Endothelial cell of umbilical vein (primary cell): ENCODE measurements at regions not wholly inside any gene's neighbourhood (a gene's known extent, or its start where the extent isn't known, plus 50 kb on each side); places are given as distances from the start of the nearest gene placed in this dataset.

Experiments used
- BruUV-seq: library from RNA; stranded (reverse); fragments of 400-500 nt; replicated peaks from 2 replicates; lab custom pipeline; 2021; lab: Mats Ljungman, UMichigan
- CTCF ChIA-PET: fragments of 300-600, 350-600 bp; sonication (Branson Sonifier 250); formaldehyde crosslinking; loops from one replicate; lab custom pipeline; 2021; ENCODE audit warnings: antibody characterized with exemption, inconsistent platforms; lab: Charles Lee
- POLR2A ChIA-PET: fragments of 300-600, 350-600 bp; sonication (Branson Sonifier 250); formaldehyde crosslinking; loops from one replicate; lab custom pipeline; 2021; ENCODE audit warnings: antibody characterized with exemption, inconsistent platforms; lab: Charles Lee
- DNase-seq: peaks from one replicate; pipeline ENCODE4 v3.0.0-alpha.2; 2011; ENCODE audit warnings: low read depth, low spot score
- FAIRE-seq: peaks from 2 replicates; lab custom pipeline; 2011; peaks lifted over from hg19 to GRCh38; lab: Jason Lieb, UNC
- H2AFZ ChIP-seq: 2 replicates; pipeline ENCODE4 v1.6.0; 2012; ENCODE audit warnings: low read depth, low read length, control low read depth, inconsistent platforms
- H3K27ac ChIP-seq: 2 replicates; pipeline ENCODE4 v1.5.1; 2011; ENCODE audit warnings: low read depth, mild to moderate bottlenecking, control low read depth, low read length, moderate library complexity; ENCODE audit not compliant: insufficient read depth
- H3K27me3 ChIP-seq, 2 experiments: 2 replicates each; pipeline versions ENCODE4 v1.6.0 to v1.6.1; 2011; ENCODE audit warnings: low read length in 2 of 2, mixed read lengths in 1 of 2; ENCODE audit not compliant: control insufficient read depth in 2 of 2, insufficient read depth in 2 of 2
- H3K36me3 ChIP-seq, 2 experiments: 2 replicates in 1 of 2; 3 replicates in 1 of 2; pipeline ENCODE4 v1.5.1; 2011; ENCODE audit warnings: low read length in 2 of 2, mild to moderate bottlenecking in 1 of 2, moderate library complexity in 1 of 2; ENCODE audit not compliant: control insufficient read depth in 2 of 2, insufficient read depth in 2 of 2; ENCODE audit errors: extremely low read depth in 1 of 2
- H3K4me1 ChIP-seq: 3 replicates; pipeline ENCODE4 v1.5.1; 2011; ENCODE audit warnings: mild to moderate bottlenecking, low read length; ENCODE audit not compliant: control insufficient read depth, insufficient read depth; ENCODE audit errors: extremely low read depth
- H3K4me2 ChIP-seq: 2 replicates; pipeline ENCODE4 v1.6.1; 2011; ENCODE audit warnings: low read length, control low read depth, mixed read lengths; ENCODE audit not compliant: insufficient read depth
- H3K4me3 ChIP-seq, 3 experiments: fragments of 200-600 bp in 1 of 3; sonication (generic), shearing (Covaris generic) in 1 of 3; replicated peaks in 1 of 3; 2 replicates each; pipeline ENCODE4 v1.5.1; 2011 to 2016; ENCODE audit warnings: control low read depth in 3 of 3, low read length in 3 of 3, mild to moderate bottlenecking in 2 of 3, inconsistent platforms in 1 of 3, low read depth in 1 of 3, moderate library complexity in 1 of 3; ENCODE audit not compliant: insufficient read depth in 1 of 3
- H3K79me2 ChIP-seq: 2 replicates; pipeline ENCODE4 v1.6.0; 2012; ENCODE audit warnings: low read length, inconsistent platforms; ENCODE audit not compliant: control insufficient read depth, insufficient read depth
- H3K9ac ChIP-seq: replicated peaks from 2 replicates; pipeline ENCODE3; 2011; ENCODE audit warnings: low read length, control low read depth; ENCODE audit not compliant: insufficient read depth; ENCODE audit errors: extremely low read depth
- H3K9me1 ChIP-seq: replicated peaks from 3 replicates; pipeline ENCODE4 v1.6.0; 2011; ENCODE audit warnings: mild to moderate bottlenecking, low read length; ENCODE audit not compliant: control insufficient read depth, insufficient read depth; ENCODE audit errors: extremely low read depth
- H3K9me3 ChIP-seq: replicated peaks from 2 replicates; pipeline ENCODE4 v1.5.1; 2012; ENCODE audit warnings: low read length, inconsistent platforms; ENCODE audit not compliant: control insufficient read depth, insufficient read depth
- H4K20me1 ChIP-seq: replicated peaks from 2 replicates; pipeline ENCODE3; 2011; ENCODE audit warnings: mild to moderate bottlenecking, low read length; ENCODE audit not compliant: control insufficient read depth, insufficient read depth; ENCODE audit errors: extremely low read depth
- CTCF ChIP-seq, 2 donors: IDR thresholded peaks; 1 replicate in 1 of 2; 2 replicates in 1 of 2; pipeline ENCODE4 v1.5.1; 2011; ENCODE audit warnings: low read length in 2 of 2, mild to moderate bottlenecking in 2 of 2, moderate library complexity in 2 of 2, control low read depth in 1 of 2, inconsistent platforms in 1 of 2, low read depth in 1 of 2; ENCODE audit not compliant: insufficient read depth in 1 of 2; ENCODE audit errors: extremely low read depth in 1 of 2
- EZH2 ChIP-seq: IDR thresholded peaks from 2 replicates; pipeline ENCODE4 v1.6.1; 2012; ENCODE audit warnings: borderline replicate concordance, low read depth, mild to moderate bottlenecking, moderate library complexity, low read length, inconsistent platforms; ENCODE audit not compliant: severe bottlenecking
- FOS ChIP-seq: IDR thresholded peaks from 2 replicates; pipeline ENCODE4 v1.6.1; 2011; ENCODE audit warnings: mild to moderate bottlenecking, low read length, moderate library complexity, borderline replicate concordance; ENCODE audit not compliant: insufficient read depth
- GATA2 ChIP-seq: IDR thresholded peaks from 2 replicates; pipeline ENCODE4 v1.7.0; 2011; ENCODE audit warnings: low read depth, mild to moderate bottlenecking, moderate library complexity, mixed read lengths, low read length; ENCODE audit not compliant: insufficient read length, insufficient read depth
- JUN ChIP-seq: IDR thresholded peaks from 2 replicates; pipeline ENCODE4 v1.6.1; 2011; ENCODE audit warnings: borderline replicate concordance, low read depth; ENCODE audit not compliant: insufficient read length, insufficient read depth
- MYC ChIP-seq: IDR thresholded peaks from one replicate; pipeline ENCODE4 v1.6.1; 2011; ENCODE audit warnings: mild to moderate bottlenecking, low read depth, low read length
- POLR2A ChIP-seq: IDR thresholded peaks from 2 replicates; pipeline ENCODE4 v1.6.1; 2012; ENCODE audit warnings: low read depth, mild to moderate bottlenecking, control low read depth, low read length
- POLR2AphosphoS5 ChIP-seq: IDR thresholded peaks from 2 replicates; pipeline ENCODE4 v1.6.1; 2012; ENCODE audit warnings: low read depth, mild to moderate bottlenecking, control low read depth, low read length, moderate library complexity; ENCODE audit not compliant: insufficient read depth
- dilution Hi-C: fragments of 300-500 bp; cut with MboI; formaldehyde crosslinking; loops from one replicate; pipeline ENCODE4 v1.15.0; 2019; ENCODE audit warnings: low sequenced_read_pairs; ENCODE audit not compliant: extremely low pct_ligation_motif_present
- intact Hi-C: fragments of 100-400 bp; cut with micrococcal nuclease; formaldehyde crosslinking; loops from one replicate; pipeline ENCODE4 v1.10.0; 2022
- TF ChIP-seq, protein P1 (sequence below): IDR thresholded peaks from 2 replicates; pipeline ENCODE4 v1.6.1; 2011; ENCODE audit not compliant: insufficient read depth, insufficient read length

GRCh38 chr16:48812856-48813255, 202.9 kb upstream of the N4BP1 start:
- DNase-seq (no peak), FAIRE-seq (no peak)
- BruUV-seq = no TSS peak
- dilution Hi-C loops (no loop called here), intact Hi-C loops (no loop called here)
- Histone ChIP-seq H3K27ac (no peak overlapping the region), H4K20me1 (no peaks in the 10 kb centered on the region), H3K79me2 (no peaks in the 10 kb centered on the region), H3K9me3 (no peaks in the 10 kb centered on the region), H3K4me2 (no peak overlapping the region), H3K36me3 (no peaks in the 10 kb centered on the region), H2AFZ (no peak overlapping the region), H3K27me3 (no peaks in the 10 kb centered on the region), H3K9ac (no peak overlapping the region), H3K4me3 (no peak overlapping the region), H3K4me1 (no peaks in the 10 kb centered on the region), H3K9me1 (no peaks in the 10 kb centered on the region)
- TF ChIP-seq FOS = no peak
- no peak for TF ChIP-seq EZH2
- TF ChIP-seq, protein P1, sequence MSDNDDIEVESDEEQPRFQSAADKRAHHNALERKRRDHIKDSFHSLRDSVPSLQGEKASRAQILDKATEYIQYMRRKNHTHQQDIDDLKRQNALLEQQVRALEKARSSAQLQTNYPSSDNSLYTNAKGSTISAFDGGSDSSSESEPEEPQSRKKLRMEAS = no peak
- TF ChIP-seq CTCF (IDR thresholded peaks at IDR 0.05; ENCODE audit: extremely low read depth in 1 of 2, insufficient read depth in 1 of 2, low read depth in 1 of 2, low read length in 2 of 2) = no peak
- no peak for TF ChIP-seq JUN
- TF ChIP-seq MYC = no peak
- TF ChIP-seq POLR2A = no peak
- no peak for TF ChIP-seq GATA2
- no peak for TF ChIP-seq POLR2AphosphoS5
- CTCF ChIA-PET = no interaction called here
- POLR2A ChIA-PET = no interaction called here
